T-helper 17 cell (primary cell): ENCODE measurements at regions not wholly inside any gene's neighbourhood (a gene's known extent, or its start where the extent isn't known, plus 50 kb on each side); places are given as distances from the start of the nearest gene placed in this dataset.

Experiments used
- ATAC-seq: fragments of 150-1000 bp; cut with Tn5 transposase; 2 replicates; pipeline ENCODE4 v1.10.0; 2021; ENCODE audit warnings: mild to moderate bottlenecking, moderate library complexity
- DNase-seq, 3 donors: peaks; one replicate each; pipeline versions ENCODE4 v3.0.0 to v3.0.0-alpha.2; 2020 to 2021
- H3K9me3 ChIP-seq: one replicate; pipeline ENCODE4 v1.7.0; 2013; ENCODE audit warnings: low read length, mild to moderate bottlenecking; ENCODE audit not compliant: control insufficient read depth, poor library complexity, severe bottlenecking
- H3K27ac Mint-ChIP-seq: one replicate; pipeline ENCODE4 v1.8.0; 2022; ENCODE audit warnings: mild to moderate bottlenecking, moderate library complexity, mixed read lengths
- H3K27me3 Mint-ChIP-seq: one replicate; pipeline ENCODE4 v1.8.0; 2022; ENCODE audit warnings: mixed read lengths
- H3K36me3 Mint-ChIP-seq: one replicate; pipeline ENCODE4 v1.8.0; 2022; ENCODE audit warnings: low read depth, mixed read lengths
- H3K4me1 Mint-ChIP-seq: one replicate; pipeline ENCODE4 v1.8.0; 2022; ENCODE audit warnings: mild to moderate bottlenecking, mixed read lengths
- H3K4me3 Mint-ChIP-seq: one replicate; pipeline ENCODE4 v1.8.0; 2022; ENCODE audit warnings: mild to moderate bottlenecking, moderate library complexity, mixed read lengths

DNA sequence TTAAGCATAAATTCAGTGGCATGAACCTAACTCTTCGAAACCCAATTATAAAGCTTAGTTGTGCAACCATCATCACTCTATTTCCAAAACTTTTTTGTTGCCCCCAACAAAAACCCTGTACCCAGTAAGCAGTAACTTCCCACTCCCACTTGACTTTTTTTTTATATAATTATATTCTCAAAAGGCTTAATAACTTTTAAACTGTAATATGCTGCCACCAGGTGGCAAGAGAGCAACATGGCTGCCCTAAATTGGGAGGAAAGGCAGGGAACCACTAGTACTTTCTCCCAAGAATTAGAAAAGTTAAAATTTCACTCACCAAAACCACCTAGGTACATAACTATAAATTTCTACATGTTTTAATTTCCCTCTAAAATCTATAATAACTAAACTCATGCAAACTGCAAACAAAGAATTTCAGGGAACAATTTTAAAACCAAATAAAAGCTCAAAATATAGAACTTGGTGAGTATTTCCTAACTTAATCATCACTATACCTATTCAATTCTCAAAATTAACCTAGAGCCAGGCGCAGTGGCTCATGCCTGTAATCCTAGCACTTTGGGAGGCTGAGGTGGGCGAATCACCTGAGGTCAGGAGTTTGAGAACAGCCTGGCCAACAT is 50.2 kb upstream of the RNF38 start:
- Mint-ChIP-seq H3K27me3 (no peaks in the 10 kb centered on the region), H3K4me1 (peaks cover 12% of the 10 kb centered on the region), H3K36me3 (no peaks in the 10 kb centered on the region), H3K27ac (peak overlapping the region; percentile 9), H3K4me3 (no peak overlapping the region)
- ATAC-seq (peak; percentile 41), DNase-seq (no peak)
- H3K9me3 ChIP-seq, result no peaks in the 10 kb centered on the region
